Neural crest cell (in vitro differentiated cells): ENCODE measurements at regions not wholly inside any gene's neighbourhood (a gene's known extent, or its start where the extent isn't known, plus 50 kb on each side); places are given as distances from the start of the nearest gene placed in this dataset.

Experiments used
- DNase-seq: peaks from one replicate; pipeline ENCODE4 v3.0.0; 2021; ENCODE audit warnings: low read depth, mixed read lengths, low spot score
- H3K27ac Mint-ChIP-seq: one replicate; pipeline ENCODE4 v1.8.0; 2021; ENCODE audit warnings: mild to moderate bottlenecking, mixed read lengths; ENCODE audit not compliant: unreplicated experiment
- H3K27me3 Mint-ChIP-seq: 2 replicates; pipeline ENCODE4 v1.8.0; 2021; ENCODE audit warnings: low read depth, mild to moderate bottlenecking, mixed read lengths
- H3K36me3 Mint-ChIP-seq: 2 replicates; pipeline ENCODE4 v1.8.0; 2021; ENCODE audit warnings: low read depth, mild to moderate bottlenecking, mixed read lengths
- H3K4me1 Mint-ChIP-seq: 2 replicates; pipeline ENCODE4 v1.8.0; 2021; ENCODE audit warnings: mixed read lengths
- H3K4me3 Mint-ChIP-seq: one replicate; pipeline ENCODE4 v1.8.0; 2021; ENCODE audit warnings: mild to moderate bottlenecking, mixed read lengths
- H3K9me3 Mint-ChIP-seq: 2 replicates; pipeline ENCODE4 v1.8.0; 2021; ENCODE audit warnings: mixed read lengths
- CTCF ChIP-seq: fragments of 200-600 bp; sonication (generic); conservative IDR thresholded peaks from 2 replicates; pipeline ENCODE4 v1.5.0; 2021; ENCODE audit warnings: antibody characterized with exemption, mild to moderate bottlenecking

GRCh38 chr4:11342401-11342800 is 86.3 kb downstream of the HS3ST1 start:
- no peaks in the 10 kb centered on the region for H3K9me3 Mint-ChIP-seq
- no peaks in the 10 kb centered on the region for H3K36me3 Mint-ChIP-seq
- peaks cover 33% of the 10 kb centered on the region for H3K4me1 Mint-ChIP-seq
- no peak overlapping the region for H3K27ac Mint-ChIP-seq
- DNase-seq, result no peak
- no peaks in the 10 kb centered on the region for H3K27me3 Mint-ChIP-seq
- TF ChIP-seq CTCF, result no peak
- no peak overlapping the region for H3K4me3 Mint-ChIP-seq

DNA sequence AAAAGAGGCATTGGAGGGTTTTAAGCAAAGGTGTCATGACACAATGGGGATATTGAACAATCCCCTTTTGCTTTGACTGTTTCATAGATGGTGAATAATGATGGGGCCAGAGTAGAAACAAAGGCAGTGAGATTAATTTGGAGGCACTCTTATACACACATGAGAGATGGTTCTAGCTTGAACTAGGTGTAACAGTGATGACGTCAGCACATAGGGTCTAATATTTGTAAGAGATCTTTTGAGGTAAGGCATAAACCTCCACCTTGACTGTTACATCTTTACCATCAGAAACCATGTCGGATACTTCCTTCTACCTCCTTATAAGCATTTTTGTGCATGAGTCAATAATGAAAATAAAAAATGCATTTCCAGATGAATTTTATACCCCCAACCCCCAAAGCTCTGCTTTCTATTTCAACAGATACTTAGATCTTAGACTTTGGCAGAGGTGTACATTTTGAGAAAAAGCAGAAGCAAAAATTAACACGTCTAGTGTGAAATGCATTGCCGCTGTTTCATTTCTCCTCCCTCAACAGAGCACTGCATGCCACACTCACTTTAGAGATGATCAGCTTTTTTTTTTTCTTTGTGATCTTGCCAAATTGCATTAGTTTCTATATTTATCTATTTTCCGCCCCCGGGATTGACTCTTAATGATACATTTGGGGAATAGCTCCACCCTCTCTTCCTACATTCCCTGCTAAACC is 87.2 kb downstream of the HS3ST1 start:
- H3K4me1 Mint-ChIP-seq, result peaks cover 33% of the 10 kb centered on the region
- no peaks in the 10 kb centered on the region for H3K36me3 Mint-ChIP-seq
- no peaks in the 10 kb centered on the region for H3K9me3 Mint-ChIP-seq
- H3K27me3 Mint-ChIP-seq, result no peaks in the 10 kb centered on the region
- no peak for TF ChIP-seq CTCF
- no peak overlapping the region for H3K27ac Mint-ChIP-seq
- DNase-seq, result no peak
- H3K4me3 Mint-ChIP-seq, result no peak overlapping the region

DNA sequence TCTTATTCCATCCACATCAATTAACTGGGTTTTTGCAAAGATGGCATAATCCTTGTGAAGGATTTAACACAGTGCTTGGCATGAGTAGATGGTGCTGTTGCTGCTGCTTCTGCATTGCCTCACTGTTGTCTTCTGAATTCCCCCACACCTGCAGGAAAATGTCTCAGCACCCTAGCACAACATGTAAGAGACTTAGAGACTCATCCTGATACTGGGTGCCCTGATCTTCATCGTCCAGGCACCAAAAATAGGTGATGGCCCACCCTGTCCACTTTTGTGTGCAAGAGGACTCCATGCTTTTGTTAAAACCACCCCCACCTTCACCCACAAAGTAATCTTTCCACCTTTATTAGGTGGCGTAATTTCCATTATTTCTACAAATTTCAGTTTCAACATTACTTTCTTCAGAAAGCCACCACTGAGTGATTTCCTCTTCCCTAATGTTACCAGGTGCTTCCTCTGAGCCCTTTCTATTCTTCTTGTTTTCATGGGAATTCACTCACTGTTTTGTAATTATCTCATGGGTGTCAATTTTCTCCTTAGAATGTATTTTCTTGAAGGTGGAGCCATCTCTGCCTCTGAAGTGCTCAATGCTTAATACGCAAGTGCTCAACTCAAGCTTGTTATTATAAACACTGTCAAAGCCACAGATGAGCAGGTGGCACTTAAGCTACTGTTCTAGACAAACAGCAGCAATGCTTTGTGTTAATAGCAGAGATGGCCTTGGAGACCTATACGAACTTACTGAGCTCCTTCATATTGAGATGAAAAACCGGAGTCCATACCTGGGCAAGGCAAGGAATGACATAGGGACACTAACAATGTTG is 89.5 kb downstream of the HS3ST1 start:
- Mint-ChIP-seq H3K27me3 (no peaks in the 10 kb centered on the region), H3K4me3 (no peak overlapping the region), H3K9me3 (no peaks in the 10 kb centered on the region), H3K36me3 (no peaks in the 10 kb centered on the region), H3K4me1 (peaks cover 33% of the 10 kb centered on the region), H3K27ac (no peak overlapping the region)
- DNase-seq, result no peak
- no peak for TF ChIP-seq CTCF

GRCh38 chr4:11337287-11337686 is 91.4 kb downstream of the HS3ST1 start:
- Mint-ChIP-seq H3K27me3 (no peaks in the 10 kb centered on the region), H3K4me3 (no peak overlapping the region), H3K27ac (no peak overlapping the region), H3K36me3 (no peaks in the 10 kb centered on the region), H3K4me1 (peaks cover 22% of the 10 kb centered on the region), H3K9me3 (no peaks in the 10 kb centered on the region)
- DNase-seq, result no peak
- no peak for TF ChIP-seq CTCF

DNA sequence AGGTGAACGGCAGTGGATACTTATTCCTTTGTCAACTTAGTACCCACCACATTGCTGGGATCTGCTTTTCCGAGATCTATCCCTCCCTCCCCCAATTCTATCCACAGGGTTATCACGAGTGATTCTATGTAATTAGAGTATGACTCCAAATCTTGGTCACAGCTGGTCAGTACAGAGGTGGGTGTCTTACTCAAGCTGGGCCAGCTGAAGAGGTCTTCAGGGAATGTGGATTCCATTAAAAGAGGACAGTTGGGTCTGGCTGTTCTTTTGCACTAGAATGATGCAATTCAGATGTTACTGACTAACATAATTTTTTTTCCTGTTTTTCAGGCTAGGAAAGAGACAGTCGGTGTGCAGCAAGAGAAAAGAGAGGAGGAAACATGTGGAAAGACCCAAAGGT is 92.3 kb downstream of the HS3ST1 start:
- no peak for TF ChIP-seq CTCF
- Mint-ChIP-seq H3K4me3 (no peak overlapping the region), H3K36me3 (peaks cover 2% of the 10 kb centered on the region)

More for the DNA sequence above, 92.3 kb downstream of the HS3ST1 start:
- no peak overlapping the region for H3K27ac Mint-ChIP-seq
- no peaks in the 10 kb centered on the region for H3K9me3 Mint-ChIP-seq
- peaks cover 15% of the 10 kb centered on the region for H3K4me1 Mint-ChIP-seq
- no peaks in the 10 kb centered on the region for H3K27me3 Mint-ChIP-seq
- no peak for DNase-seq
